Sigmoid colon (tissue), 6 donors: ENCODE measurements at regions not wholly inside any gene's neighbourhood (a gene's known extent, or its start where the extent isn't known, plus 50 kb on each side); places are given as distances from the start of the nearest gene placed in this dataset.

ENCODE experiments used
- DNase-seq: peaks from one replicate; pipeline ENCODE4 v3.0.0-alpha.2; 2019
- H3K27ac ChIP-seq, 4 donors: fragments of 200-600 bp; sonication (generic); one replicate each; pipeline ENCODE4 v1.5.1; 2016 to 2019; ENCODE audit warnings: mild to moderate bottlenecking in 1 of 4
- H3K27me3 ChIP-seq, 3 donors: fragments of 200-600 bp; sonication (generic); one replicate each; pipeline ENCODE4 v1.5.1; 2019; ENCODE audit warnings: mild to moderate bottlenecking in 1 of 3
- H3K36me3 ChIP-seq, 4 donors: fragments of 200-600 bp; sonication (generic); one replicate each; pipeline ENCODE4 v1.5.1; 2016 to 2019
- H3K4me1 ChIP-seq, 4 donors: fragments of 200-600 bp; sonication (generic); one replicate each; pipeline ENCODE4 v1.5.1; 2017 to 2019
- H3K4me3 ChIP-seq, 4 donors: fragments of 200-600 bp; sonication (generic); one replicate each; pipeline ENCODE4 v1.5.1; 2017 to 2019; ENCODE audit warnings: mild to moderate bottlenecking in 2 of 4, moderate library complexity in 1 of 4
- H3K9me3 ChIP-seq, 4 donors: fragments of 200-600 bp in 3 of 4; sonication (generic) in 3 of 4; one replicate each; pipeline versions ENCODE4 v1.5.1 to v1.6.1; 2013 to 2019
- EP300 ChIP-seq, 4 donors: sonication (generic); formaldehyde crosslinking; IDR thresholded peaks; one replicate each; pipeline ENCODE4 v1.6.1; 2017; ENCODE audit warnings: antibody characterized with exemption in 4 of 4
- POLR2A ChIP-seq, 2 donors: fragments of 450-650 bp; IDR thresholded peaks; one replicate each; pipeline ENCODE4 v1.6.1; 2016; ENCODE audit warnings: antibody characterized with exemption in 2 of 2, mild to moderate bottlenecking in 2 of 2, moderate library complexity in 2 of 2
- POLR2AphosphoS5 ChIP-seq, 4 donors: sonication (generic); formaldehyde crosslinking; IDR thresholded peaks; one replicate each; pipeline ENCODE4 v1.6.1; 2017; ENCODE audit warnings: antibody characterized with exemption in 4 of 4
- WGBS, 2 donors: extraction: QIAGEN DNeasy Blood & Tissue Kit; methylation state at CpG; one replicate each; pipeline ENCODE4 v1.1.7; 2013; 5-methylcytosine and 5-hydroxymethylcytosine counted together
- intact Hi-C: fragments of 100-400 bp; cut with DNase I; formaldehyde crosslinking; loops from one replicate; pipeline ENCODE4 v1.15.1; 2023
- TF ChIP-seq, protein P1 (sequence below), 4 experiments: fragments of 450-650 bp in 3 of 4; fragments of 200-600 bp in 1 of 4; IDR thresholded peaks; one replicate each; pipeline ENCODE4 v1.5.1; 2016 to 2019; ENCODE audit warnings: antibody characterized with exemption in 4 of 4, mild to moderate bottlenecking in 3 of 4, moderate library complexity in 2 of 4
- donor health status: healthy with polysubstance abuse.
- donor health status: healthy.

- TF ChIP-seq POLR2A (IDR thresholded peaks at IDR 0.05) (no peak), POLR2AphosphoS5 (IDR thresholded peaks at IDR 0.05) (no peak), EP300 (IDR thresholded peaks at IDR 0.05) (no peak)
- TF ChIP-seq, protein P1, sequence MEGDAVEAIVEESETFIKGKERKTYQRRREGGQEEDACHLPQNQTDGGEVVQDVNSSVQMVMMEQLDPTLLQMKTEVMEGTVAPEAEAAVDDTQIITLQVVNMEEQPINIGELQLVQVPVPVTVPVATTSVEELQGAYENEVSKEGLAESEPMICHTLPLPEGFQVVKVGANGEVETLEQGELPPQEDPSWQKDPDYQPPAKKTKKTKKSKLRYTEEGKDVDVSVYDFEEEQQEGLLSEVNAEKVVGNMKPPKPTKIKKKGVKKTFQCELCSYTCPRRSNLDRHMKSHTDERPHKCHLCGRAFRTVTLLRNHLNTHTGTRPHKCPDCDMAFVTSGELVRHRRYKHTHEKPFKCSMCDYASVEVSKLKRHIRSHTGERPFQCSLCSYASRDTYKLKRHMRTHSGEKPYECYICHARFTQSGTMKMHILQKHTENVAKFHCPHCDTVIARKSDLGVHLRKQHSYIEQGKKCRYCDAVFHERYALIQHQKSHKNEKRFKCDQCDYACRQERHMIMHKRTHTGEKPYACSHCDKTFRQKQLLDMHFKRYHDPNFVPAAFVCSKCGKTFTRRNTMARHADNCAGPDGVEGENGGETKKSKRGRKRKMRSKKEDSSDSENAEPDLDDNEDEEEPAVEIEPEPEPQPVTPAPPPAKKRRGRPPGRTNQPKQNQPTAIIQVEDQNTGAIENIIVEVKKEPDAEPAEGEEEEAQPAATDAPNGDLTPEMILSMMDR (IDR thresholded peaks at IDR 0.05), result no peak
- no peaks in the 10 kb centered on the region for H3K27me3 ChIP-seq
- no peak overlapping the region for H3K27ac ChIP-seq
- no peaks in the 10 kb centered on the region for H3K4me1 ChIP-seq
- DNase-seq, result no peak
- intact Hi-C loops, result no loop called here
- H3K9me3 ChIP-seq, result no peaks in the 10 kb centered on the region
- 91 to 92% methylated on average over 1 of the region's 1 CpG for WGBS, 2 donors
- H3K4me3 ChIP-seq, result no peak overlapping the region
- H3K36me3 ChIP-seq, result no peaks in the 10 kb centered on the region
These were observed 531.7 kb downstream of the DNAJB9 start for GRCh38 chr7:109101332-109101731.

GRCh38 chr7:109109558-109109957, 539.9 kb downstream of the DNAJB9 start:
- 46 to 58% methylated on average over 1 of the region's 1 CpG for WGBS, 2 donors
- no peak for DNase-seq
- Histone ChIP-seq H3K9me3 (no peaks in the 10 kb centered on the region), H3K4me1 (no peaks in the 10 kb centered on the region), H3K4me3 (no peak overlapping the region), H3K27me3 (no peaks in the 10 kb centered on the region), H3K27ac (no peak overlapping the region), H3K36me3 (no peaks in the 10 kb centered on the region)
- TF ChIP-seq EP300 (IDR thresholded peaks at IDR 0.05), result no peak
- no peak for TF ChIP-seq POLR2A (IDR thresholded peaks at IDR 0.05)
- no peak for TF ChIP-seq POLR2AphosphoS5 (IDR thresholded peaks at IDR 0.05)
- TF ChIP-seq, protein P1 (IDR thresholded peaks at IDR 0.05), result no peak
- intact Hi-C loops, result no loop called here

DNA sequence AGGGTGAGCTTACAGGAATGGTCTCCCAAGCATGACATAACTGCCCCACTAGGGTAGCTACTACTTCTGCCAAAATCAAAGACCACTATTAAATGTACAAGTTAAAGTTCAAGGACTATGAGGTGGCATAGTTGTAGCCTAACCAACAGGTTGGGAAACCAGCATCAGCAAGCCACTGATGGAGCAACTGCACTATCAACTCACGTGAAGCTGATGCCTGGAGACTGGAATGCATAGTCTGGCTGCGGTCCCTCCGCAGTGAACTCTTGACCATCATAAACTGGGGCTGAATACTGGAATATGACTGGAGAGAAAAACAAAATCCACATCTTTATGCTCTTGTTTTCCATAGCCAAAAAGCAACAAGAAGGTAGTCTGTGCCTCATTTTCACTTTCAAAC, 541.4 kb downstream of the DNAJB9 start:
- WGBS, 2 donors, result 85 to 89% methylated on average over 3 of the region's 3 CpGs
- H3K4me1 ChIP-seq, result no peaks in the 10 kb centered on the region
- no peak overlapping the region for H3K27ac ChIP-seq
- H3K4me3 ChIP-seq, result no peak overlapping the region
- H3K27me3 ChIP-seq, result no peaks in the 10 kb centered on the region
- intact Hi-C loops, result no loop called here
- H3K9me3 ChIP-seq, result no peaks in the 10 kb centered on the region
- DNase-seq, result no peak
- TF ChIP-seq, protein P1 (IDR thresholded peaks at IDR 0.05), result no peak
- no peaks in the 10 kb centered on the region for H3K36me3 ChIP-seq

DNA sequence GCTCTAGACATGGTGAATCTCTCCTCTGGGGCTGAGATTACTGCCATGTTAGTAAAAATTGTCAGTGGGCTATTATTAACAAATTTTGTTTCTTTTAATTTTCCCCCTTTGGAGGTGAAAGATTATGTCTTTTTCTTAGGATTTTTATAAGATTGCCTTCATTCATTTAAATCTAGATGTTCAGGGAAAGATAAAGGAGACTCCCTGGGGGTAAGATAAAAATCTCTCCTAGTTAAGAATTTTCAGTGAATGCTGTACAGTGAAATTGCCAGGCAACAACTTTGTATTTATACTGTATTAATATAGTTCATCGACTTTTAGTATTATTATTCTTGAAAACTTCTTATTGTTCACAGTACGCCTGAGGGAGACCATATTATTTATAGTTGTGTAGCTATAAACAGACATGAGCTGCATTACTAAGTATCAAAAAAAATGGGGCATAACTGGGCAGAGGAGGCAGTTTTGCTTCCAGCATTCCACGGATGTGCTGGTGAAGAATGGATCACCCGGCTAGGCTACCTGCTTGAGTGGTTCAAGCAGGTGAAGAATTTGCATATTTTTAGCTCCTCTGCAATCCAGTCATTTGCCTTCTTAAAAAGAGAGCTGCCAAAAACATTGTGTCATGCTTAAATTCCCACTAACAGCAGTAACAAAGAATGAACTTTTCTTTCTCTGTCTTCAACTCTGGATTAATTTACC, 552.1 kb downstream of the DNAJB9 start:
- no peak for DNase-seq
- H3K4me3 ChIP-seq, result no peak overlapping the region
- H3K27me3 ChIP-seq, result no peaks in the 10 kb centered on the region
- intact Hi-C loops, result no loop called here
- 79 to 82% methylated on average over 4 of the region's 4 CpGs for WGBS, 2 donors
- H3K4me1 ChIP-seq, result no peaks in the 10 kb centered on the region
- no peaks in the 10 kb centered on the region for H3K9me3 ChIP-seq
- H3K27ac ChIP-seq, result no peak overlapping the region
- no peak for TF ChIP-seq POLR2AphosphoS5 (IDR thresholded peaks at IDR 0.05)
- no peak for TF ChIP-seq POLR2A (IDR thresholded peaks at IDR 0.05)
- TF ChIP-seq, protein P1 (IDR thresholded peaks at IDR 0.05), result no peak
- TF ChIP-seq EP300 (IDR thresholded peaks at IDR 0.05), result no peak
- H3K36me3 ChIP-seq, result no peaks in the 10 kb centered on the region

DNA sequence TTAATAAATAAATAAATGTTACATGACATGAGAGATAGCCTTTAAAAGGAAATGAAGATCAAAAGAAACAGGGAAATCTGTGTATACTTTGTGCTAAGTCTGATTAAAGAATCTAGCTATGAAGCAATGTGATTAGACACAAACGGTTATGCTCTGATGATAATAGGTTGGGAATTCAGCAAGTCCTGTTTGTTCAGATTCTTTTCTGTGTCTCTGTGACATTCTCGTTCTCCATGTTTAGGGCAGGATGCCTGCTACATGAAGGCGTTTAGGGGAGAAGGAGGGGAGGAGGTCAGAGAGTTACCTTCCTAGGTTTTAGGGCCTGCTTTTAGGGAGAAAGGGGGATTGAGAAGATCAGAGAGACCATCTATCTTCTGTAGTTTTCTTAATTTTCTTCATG, 555.3 kb downstream of the DNAJB9 start:
- Histone ChIP-seq H3K27me3 (no peaks in the 10 kb centered on the region), H3K9me3 (no peaks in the 10 kb centered on the region), H3K36me3 (no peaks in the 10 kb centered on the region), H3K4me3 (no peak overlapping the region), H3K4me1 (no peaks in the 10 kb centered on the region), H3K27ac (no peak overlapping the region)
- no peak for DNase-seq
- TF ChIP-seq EP300 (IDR thresholded peaks at IDR 0.05) (no peak), POLR2A (IDR thresholded peaks at IDR 0.05) (no peak)
- WGBS, 2 donors, result 48 to 62% methylated on average over 3 of the region's 3 CpGs
- intact Hi-C loops, result no loop called here
